Spleen (tissue), 11 donors: ENCODE measurements at regions not wholly inside any gene's neighbourhood (a gene's known extent, or its start where the extent isn't known, plus 50 kb on each side); places are given as distances from the start of the nearest gene placed in this dataset.

Experiments
- DNase-seq: peaks from one replicate; pipeline ENCODE4 v3.0.0-alpha.2; 2020
- H3K27ac ChIP-seq, 8 donors: fragments of 200-600 bp; sonication (generic) in 7 of 8; 1 replicate in 4 of 8; 2 replicates in 4 of 8; pipeline versions ENCODE4 v1.5.0 to v1.8.0; 2016 to 2021; ENCODE audit warnings: inconsistent platforms in 4 of 8, mild to moderate bottlenecking in 4 of 8, moderate library complexity in 1 of 8
- H3K27me3 ChIP-seq, 7 donors: fragments of 200-600 bp; sonication (generic) in 6 of 7; replicated peaks in 1 of 7; 1 replicate in 4 of 7; 2 replicates in 3 of 7; pipeline versions ENCODE4 v1.5.0 to v1.8.0; 2016 to 2021; ENCODE audit warnings: inconsistent platforms in 3 of 7, mild to moderate bottlenecking in 1 of 7
- H3K36me3 ChIP-seq, 6 donors: fragments of 200-600 bp; sonication (generic) in 5 of 6; 1 replicate in 4 of 6; 2 replicates in 2 of 6; pipeline versions ENCODE4 v1.5.0 to v1.8.0; 2016 to 2021; ENCODE audit warnings: inconsistent platforms in 2 of 6
- H3K4me1 ChIP-seq, 6 donors: fragments of 200-600 bp; sonication (generic) in 5 of 6; 1 replicate in 3 of 6; 2 replicates in 3 of 6; pipeline versions ENCODE4 v1.5.0 to v1.8.0; 2016 to 2021; ENCODE audit warnings: inconsistent platforms in 3 of 6
- H3K4me3 ChIP-seq, 8 donors: fragments of 200-600 bp; sonication (generic) in 7 of 8; 1 replicate in 4 of 8; 2 replicates in 4 of 8; pipeline versions ENCODE4 v1.5.0 to v1.8.0; 2016 to 2021; ENCODE audit warnings: inconsistent platforms in 4 of 8, mild to moderate bottlenecking in 4 of 8, moderate library complexity in 2 of 8
- H3K9me3 ChIP-seq, 8 donors: fragments of 200-600 bp; sonication (generic) in 7 of 8; 1 replicate in 4 of 8; 2 replicates in 4 of 8; pipeline versions ENCODE4 v1.5.0 to v1.8.0; 2016 to 2021; ENCODE audit warnings: inconsistent platforms in 4 of 8
- CTCF ChIP-seq, 11 experiments: fragments of 200-600 bp in 7 of 11; fragments of 450-650 bp in 4 of 11; sonication (generic) in 4 of 11; IDR thresholded peaks in 8 of 11; conservative IDR thresholded peaks in 3 of 11; 1 replicate in 7 of 11; 2 replicates in 4 of 11; pipeline versions ENCODE4 v1.4.0 to v1.8.0; 2016 to 2021; ENCODE audit warnings: antibody characterized with exemption in 11 of 11, inconsistent platforms in 4 of 11, mild to moderate bottlenecking in 1 of 11
- POLR2A ChIP-seq, 3 donors: fragments of 450-650 bp; IDR thresholded peaks; one replicate each; pipeline ENCODE4 v1.5.1; 2017; ENCODE audit warnings: antibody characterized with exemption in 3 of 3, mild to moderate bottlenecking in 1 of 3
- POLR2AphosphoS5 ChIP-seq, 3 donors: sonication (generic); formaldehyde crosslinking; IDR thresholded peaks; one replicate each; pipeline ENCODE4 v1.5.1; 2017; ENCODE audit warnings: antibody characterized with exemption in 3 of 3
- WGBS, 5 donors: extraction: QIAGEN DNeasy Blood & Tissue Kit in 3 of 5; methylation state at CpG; one replicate each; pipeline versions ENCODE4 v1.1.5 to v1.1.7; 2013 to 2018; 5-methylcytosine and 5-hydroxymethylcytosine counted together
- intact Hi-C: fragments of 100-400 bp; cut with DNase I; formaldehyde crosslinking; loops from one replicate; pipeline ENCODE4 v1.15.0; 2023; ENCODE audit warnings: low total_unique reads
- donor health status: healthy with polysubstance abuse.
- donor health status: DM: no; HTN: no; CAD: no; lungs with moderate emphysema.
- donor health status: DM: no; HTN: no; CAD: no.
- donor health status: Bipolar disorder and iron deficiency.
- donor health status: healthy.
- donor health status: DM: no; HTN: no; CAD: no.
- donor health status: DM: yes; HTN: yes; CAD: no.

- H3K9me3 ChIP-seq, result no peaks in the 10 kb centered on the region
- no peaks in the 10 kb centered on the region for H3K36me3 ChIP-seq
- no peak overlapping the region for H3K4me3 ChIP-seq
- intact Hi-C loops, result no loop called here
- H3K27ac ChIP-seq, result no peak overlapping the region
- TF ChIP-seq CTCF (IDR thresholded peaks at IDR 0.05 in 8 of 11, conservative IDR thresholded peaks at IDR 0.05 in 3 of 11), result no peak
- TF ChIP-seq POLR2AphosphoS5 (IDR thresholded peaks at IDR 0.05), result no peak
- TF ChIP-seq POLR2A (IDR thresholded peaks at IDR 0.05), result no peak
- H3K4me1 ChIP-seq, result no peaks in the 10 kb centered on the region
- no peaks in the 10 kb centered on the region for H3K27me3 ChIP-seq
- WGBS, 5 donors, result 92 to 98% (median 95%) methylated on average over 2 of the region's 2 CpGs; no CpG with 5 or more reads in 2 of the 5 donors
- no peak for DNase-seq
Observed at GRCh38 chrY:15501181-15501580, 976.9 kb downstream of the NLGN4Y start.

- H3K4me3 ChIP-seq, result no peak overlapping the region
- H3K4me1 ChIP-seq, result no peaks in the 10 kb centered on the region
- intact Hi-C loops, result no loop called here
- H3K36me3 ChIP-seq, result no peaks in the 10 kb centered on the region
- TF ChIP-seq POLR2AphosphoS5 (IDR thresholded peaks at IDR 0.05) (no peak), CTCF (IDR thresholded peaks at IDR 0.05 in 8 of 11, conservative IDR thresholded peaks at IDR 0.05 in 3 of 11) (no peak), POLR2A (IDR thresholded peaks at IDR 0.05) (no peak)
- no peaks in the 10 kb centered on the region for H3K27me3 ChIP-seq
- H3K27ac ChIP-seq, result no peak overlapping the region
- 38 to 73% (median 55%) methylated on average over 2 of the region's 2 CpGs; no CpG with 5 or more reads in 2 of the 5 donors for WGBS, 5 donors
- H3K9me3 ChIP-seq, result no peaks in the 10 kb centered on the region
- no peak for DNase-seq
Observed at GRCh38 chrY:15510288-15510687, 986.0 kb downstream of the NLGN4Y start.

DNA sequence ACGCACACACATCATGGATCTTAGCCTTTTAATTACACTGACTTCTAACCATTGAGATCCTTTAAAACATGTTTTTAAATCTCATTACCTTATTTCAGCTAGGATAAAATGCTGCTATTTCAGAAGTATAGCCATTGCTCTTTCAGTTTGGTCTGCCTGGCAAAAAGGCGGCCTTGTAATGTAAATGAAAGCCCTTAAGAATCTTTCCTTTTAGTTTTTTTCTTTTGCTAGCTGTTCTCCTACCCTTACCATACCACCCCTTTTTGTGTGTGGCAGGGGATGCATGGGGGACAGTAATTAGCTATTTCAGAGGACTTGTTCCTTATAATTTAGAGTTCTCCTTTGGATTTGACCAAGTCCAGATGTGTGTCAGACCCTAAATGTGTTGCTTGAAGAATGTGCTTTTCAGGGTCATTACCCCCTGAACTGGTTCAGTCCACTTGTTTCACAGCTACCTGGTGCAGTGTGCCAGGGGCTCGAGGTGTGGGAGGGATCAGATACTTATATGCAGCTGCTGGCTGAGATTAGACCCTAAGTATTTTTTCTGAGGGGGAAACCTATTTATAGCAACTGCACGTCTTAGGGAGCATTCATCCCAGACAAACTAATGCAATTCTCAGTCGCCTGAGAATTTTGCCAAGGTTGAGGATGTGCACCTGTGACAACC, 986.8 kb downstream of the NLGN4Y start:
- Histone ChIP-seq H3K27me3 (no peaks in the 10 kb centered on the region), H3K4me3 (no peak overlapping the region), H3K27ac (no peak overlapping the region), H3K36me3 (no peaks in the 10 kb centered on the region), H3K9me3 (no peaks in the 10 kb centered on the region), H3K4me1 (no peaks in the 10 kb centered on the region)
- intact Hi-C loops, result no loop called here
- DNase-seq, result no peak
- TF ChIP-seq CTCF (IDR thresholded peaks at IDR 0.05 in 8 of 11, conservative IDR thresholded peaks at IDR 0.05 in 3 of 11), result no peak
- no peak for TF ChIP-seq POLR2AphosphoS5 (IDR thresholded peaks at IDR 0.05)
- no peak for TF ChIP-seq POLR2A (IDR thresholded peaks at IDR 0.05)
- 70 to 78% (median 74%) methylated on average over 5 of the region's 5 CpGs; no CpG with 5 or more reads in 2 of the 5 donors for WGBS, 5 donors

- no peaks in the 10 kb centered on the region for H3K4me1 ChIP-seq
- TF ChIP-seq CTCF (IDR thresholded peaks at IDR 0.05 in 8 of 11, conservative IDR thresholded peaks at IDR 0.05 in 3 of 11) (no peak), POLR2A (IDR thresholded peaks at IDR 0.05) (no peak), POLR2AphosphoS5 (IDR thresholded peaks at IDR 0.05) (no peak)
- 68 to 75% (median 69%) methylated on average over 5 of the region's 5 CpGs; no CpG with 5 or more reads in 2 of the 5 donors for whole genome bisulfite sequencing, 5 donors
- DNase-seq, result no peak
- intact Hi-C loops, result no loop called here
- no peaks in the 10 kb centered on the region for H3K36me3 ChIP-seq
- H3K9me3 ChIP-seq, result no peaks in the 10 kb centered on the region
- no peak overlapping the region for H3K27ac ChIP-seq
- H3K4me3 ChIP-seq, result no peak overlapping the region
- no peaks in the 10 kb centered on the region for H3K27me3 ChIP-seq
Observed at GRCh38 chrY:15535131-15535530, 1010.8 kb downstream of the NLGN4Y start.
